ENCODE measurements at regions not wholly inside any gene's neighbourhood (a gene's known extent, or its start where the extent isn't known, plus 50 kb on each side); places are given as distances from the start of the nearest gene placed in this dataset.

- no peak for TF ChIP-seq ZNF274 (IDR thresholded peaks at IDR 0.05; ENCODE audit: low read depth, low read length)
- TF ChIP-seq YY1 (IDR thresholded peaks at IDR 0.05; ENCODE audit: insufficient read depth, insufficient read length), result no peak
- no peak for TF ChIP-seq SUZ12 (IDR thresholded peaks at IDR 0.05; ENCODE audit: extremely low read depth, insufficient read depth, insufficient read length)
These were observed 2015.8 kb downstream of the NCAM2 start for GRCh38 chr21:23014021-23014420.

Measured in NT2/D1 (cell line).